GM12892 (cell line): ENCODE measurements at regions not wholly inside any gene's neighbourhood (a gene's known extent, or its start where the extent isn't known, plus 50 kb on each side); places are given as distances from the start of the nearest gene placed in this dataset.

Experiments used
- POLR2A ChIP-seq: IDR thresholded peaks from 2 replicates; pipeline ENCODE4 v1.6.1; 2011; ENCODE audit warnings: low read depth, low read length, control low read depth
- TAF1 ChIP-seq: IDR thresholded peaks from 2 replicates; pipeline ENCODE4 v1.6.1; 2011; ENCODE audit warnings: low read depth, mild to moderate bottlenecking, control low read depth, low read length, borderline replicate concordance

DNA sequence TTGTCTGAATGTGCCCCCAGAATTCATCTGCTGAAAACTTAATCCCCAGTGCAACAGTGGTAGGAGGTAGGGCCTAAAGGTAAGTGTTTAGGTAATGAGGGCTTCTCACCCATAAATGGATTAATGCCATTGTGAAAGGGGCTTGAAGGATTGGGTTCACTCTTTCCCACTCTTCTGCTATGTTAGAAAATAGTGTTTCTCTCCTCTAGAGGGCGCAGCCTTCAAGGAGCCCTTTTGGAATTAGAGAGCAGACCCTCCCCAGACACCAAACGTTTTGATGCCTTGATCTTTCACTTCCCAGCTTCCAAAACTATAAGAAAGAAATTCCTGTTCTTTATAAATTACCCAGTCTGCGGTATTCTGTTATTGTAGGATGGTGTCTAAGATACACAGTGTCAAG lies 706.4 kb downstream of the SMARCA1 start:
- TF ChIP-seq POLR2A (no peak), TAF1 (no peak)
